ENCODE measurements at regions not wholly inside any gene's neighbourhood (a gene's known extent, or its start where the extent isn't known, plus 50 kb on each side); places are given as distances from the start of the nearest gene placed in this dataset.
"Not testable (repeated sequence)": the region's sequence is repeated elsewhere in the genome, so short reads cannot be mapped to it uniquely, and the experiment has no call there.

DNA sequence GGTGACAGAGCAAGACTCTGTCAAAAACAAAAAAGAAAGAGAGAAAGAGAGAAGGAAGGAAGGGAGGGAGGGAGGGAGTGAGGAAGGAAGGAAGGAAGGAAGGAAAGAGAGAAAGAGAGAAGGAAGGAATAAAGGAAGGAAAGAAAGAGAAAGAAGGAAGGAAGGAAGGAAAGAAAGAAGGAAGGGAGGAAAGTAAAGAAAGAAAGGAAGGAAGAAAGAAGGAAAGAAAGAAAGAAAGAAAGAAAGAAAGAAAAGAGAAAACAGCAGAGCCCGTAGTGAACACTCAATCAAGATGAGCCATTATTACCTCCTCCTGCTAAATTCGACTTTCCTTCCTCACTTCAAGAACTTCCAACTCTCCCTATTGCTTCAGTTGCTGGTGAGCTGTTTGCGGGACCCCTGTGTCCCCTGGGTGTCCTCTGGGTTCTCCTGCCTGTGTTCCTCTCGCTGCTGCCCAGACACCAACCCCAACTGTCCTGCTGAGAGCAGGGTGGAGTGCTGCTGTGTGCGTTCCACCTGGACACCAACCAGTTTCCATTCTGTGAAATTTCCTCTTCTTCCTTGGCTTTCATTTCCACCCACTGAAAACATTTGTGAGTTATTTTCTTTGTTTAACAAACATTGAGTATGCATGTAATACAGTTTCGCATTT, 266.4 kb downstream of the FAM43A start:
- DNase-seq: no peak

DNA sequence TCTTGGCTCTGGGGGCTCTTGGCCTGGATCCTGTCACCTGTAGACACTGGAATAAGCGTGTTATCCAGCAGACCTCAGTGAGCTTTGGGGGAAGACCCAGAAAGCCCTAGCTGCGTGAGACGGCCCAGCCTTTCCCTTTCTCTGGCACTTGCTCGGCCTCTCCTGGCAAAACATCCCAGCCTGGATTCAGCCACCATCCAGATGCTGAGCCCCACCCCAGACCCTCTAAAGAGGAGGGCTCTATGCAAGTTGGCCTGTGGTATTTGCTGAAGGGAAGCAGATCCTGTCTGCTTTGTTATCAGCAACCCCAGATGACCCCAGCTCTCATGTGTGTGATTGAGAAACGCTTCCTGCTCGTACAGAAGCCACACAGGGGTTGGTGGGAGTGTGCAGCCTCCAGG, 267.2 kb downstream of the FAM43A start:
- DNase-seq: no peak

GRCh38 chr3:194953291-194953690, 267.6 kb downstream of the FAM43A start:
- DNase-seq: no peak

GRCh38 chr3:194955546-194955945, 269.9 kb downstream of the FAM43A start:
- DNase-seq: no peak

DNA sequence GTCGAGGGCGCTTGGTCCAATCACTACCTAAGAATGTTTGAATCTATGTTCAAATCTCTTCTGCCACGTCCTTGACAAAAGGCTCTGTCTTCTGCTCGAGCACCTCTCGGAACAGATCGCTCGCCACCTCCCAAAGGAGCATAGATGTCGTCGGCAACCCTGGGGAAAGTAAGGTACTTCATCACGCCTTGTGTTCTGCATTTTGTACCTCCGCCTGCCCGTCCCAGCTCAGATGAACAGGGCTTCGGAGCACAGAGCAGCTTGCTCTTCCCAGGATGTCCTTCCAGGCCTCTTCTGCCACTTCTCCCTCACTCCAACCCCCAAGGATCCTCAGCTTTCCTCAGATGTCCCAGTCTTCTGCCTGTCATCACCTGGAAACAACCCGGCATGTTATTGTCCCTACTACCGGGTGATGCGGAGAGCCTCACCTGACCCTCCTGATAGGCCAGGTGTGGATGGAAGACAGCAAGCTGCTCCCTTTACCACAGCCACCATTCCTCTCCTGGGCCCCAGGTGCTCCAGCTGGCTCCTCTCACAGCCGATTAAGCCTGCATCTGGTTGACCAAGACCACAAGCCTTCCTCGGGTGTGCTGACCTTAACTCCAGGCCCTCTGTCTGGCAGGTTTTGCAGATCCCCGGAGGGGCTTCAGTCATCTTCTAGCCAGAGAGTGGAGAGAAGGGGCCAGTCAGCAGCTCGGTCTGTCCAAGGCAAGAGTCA, 270.5 kb downstream of the FAM43A start:
- DNase-seq: no peak

GRCh38 chr3:194956697-194957396, 271.2 kb downstream of the FAM43A start:
- DNase-seq: no peak

DNA sequence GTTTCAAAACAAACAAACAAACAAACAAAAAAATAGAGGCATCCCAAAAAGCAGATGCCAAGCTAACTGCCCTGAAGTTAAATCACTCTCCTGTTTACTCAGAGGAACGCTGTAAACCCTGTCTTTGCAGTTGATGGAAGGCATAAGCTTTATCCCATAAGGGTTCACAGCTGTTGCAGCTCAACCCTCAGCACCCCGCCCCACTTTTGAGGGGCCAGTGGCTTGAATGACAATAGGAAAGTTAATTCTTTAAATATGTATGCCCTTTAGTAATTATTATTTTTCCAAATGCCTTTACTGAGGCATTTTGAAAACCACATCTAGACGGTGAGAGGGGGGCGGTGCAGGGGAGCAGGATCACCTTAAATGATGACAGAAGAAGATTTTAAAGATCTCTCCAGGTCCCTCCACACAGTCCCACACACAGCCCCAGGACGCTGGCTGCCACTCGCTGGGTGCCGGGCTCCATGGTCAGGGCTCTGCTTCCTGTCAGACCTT, 272.1 kb downstream of the FAM43A start:
- DNase-seq: no peak

DNA sequence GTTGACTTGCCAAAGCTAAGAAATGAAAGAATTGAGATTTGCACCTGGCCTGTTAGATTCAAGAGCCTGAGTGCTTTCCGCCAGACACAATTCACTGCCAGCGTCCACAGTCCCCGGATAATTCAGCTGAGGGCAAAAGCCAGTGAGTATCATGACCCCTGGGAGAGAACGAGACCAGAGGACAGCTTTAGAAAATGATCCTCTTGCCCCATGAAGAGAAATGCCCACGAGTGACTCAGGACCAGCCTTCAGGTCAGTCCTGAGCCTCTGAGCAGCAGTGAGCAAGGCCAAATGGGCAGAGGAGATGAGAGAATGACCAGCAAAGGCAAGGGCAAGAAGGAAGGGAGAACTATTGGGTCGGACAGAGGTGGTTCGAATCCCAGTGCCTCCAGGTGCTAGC, 273.5 kb downstream of the FAM43A start:
- no peak for DNase-seq

GRCh38 chr3:194959666-194960065, 274.0 kb downstream of the FAM43A start:
- DNase-seq: not testable (repeated sequence)

GRCh38 chr3:194960446-194961032, 274.9 kb downstream of the FAM43A start:
- DNase-seq: no peak

GRCh38 chr3:194961149-194961548, 275.5 kb downstream of the FAM43A start:
- DNase-seq: no peak

DNA sequence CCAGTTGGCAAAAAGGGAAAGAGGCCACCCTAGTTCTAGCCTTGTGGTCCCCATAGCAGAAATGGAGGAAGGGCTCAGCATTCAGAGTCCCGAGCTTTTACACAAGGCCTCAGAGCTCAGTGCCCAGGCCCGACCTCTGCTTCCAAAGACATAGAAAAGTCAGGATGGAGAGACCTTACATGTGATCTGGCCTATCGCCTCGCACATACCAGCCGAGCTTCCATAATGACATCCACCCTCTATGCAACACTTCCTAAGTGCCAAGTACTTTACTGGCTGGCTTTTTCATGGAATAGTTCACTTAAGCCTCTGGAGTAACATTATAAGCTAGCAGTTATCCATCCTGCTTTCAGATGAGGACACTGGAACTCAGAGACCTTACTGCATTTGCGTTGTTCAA, 275.9 kb downstream of the FAM43A start:
- DNase-seq: no peak

GRCh38 chr3:194962056-194962455, 276.4 kb downstream of the FAM43A start:
- DNase-seq: no peak

- no peak for DNase-seq
Measured at GRCh38 chr3:194964809-194965208, 279.1 kb downstream of the FAM43A start.

DNA sequence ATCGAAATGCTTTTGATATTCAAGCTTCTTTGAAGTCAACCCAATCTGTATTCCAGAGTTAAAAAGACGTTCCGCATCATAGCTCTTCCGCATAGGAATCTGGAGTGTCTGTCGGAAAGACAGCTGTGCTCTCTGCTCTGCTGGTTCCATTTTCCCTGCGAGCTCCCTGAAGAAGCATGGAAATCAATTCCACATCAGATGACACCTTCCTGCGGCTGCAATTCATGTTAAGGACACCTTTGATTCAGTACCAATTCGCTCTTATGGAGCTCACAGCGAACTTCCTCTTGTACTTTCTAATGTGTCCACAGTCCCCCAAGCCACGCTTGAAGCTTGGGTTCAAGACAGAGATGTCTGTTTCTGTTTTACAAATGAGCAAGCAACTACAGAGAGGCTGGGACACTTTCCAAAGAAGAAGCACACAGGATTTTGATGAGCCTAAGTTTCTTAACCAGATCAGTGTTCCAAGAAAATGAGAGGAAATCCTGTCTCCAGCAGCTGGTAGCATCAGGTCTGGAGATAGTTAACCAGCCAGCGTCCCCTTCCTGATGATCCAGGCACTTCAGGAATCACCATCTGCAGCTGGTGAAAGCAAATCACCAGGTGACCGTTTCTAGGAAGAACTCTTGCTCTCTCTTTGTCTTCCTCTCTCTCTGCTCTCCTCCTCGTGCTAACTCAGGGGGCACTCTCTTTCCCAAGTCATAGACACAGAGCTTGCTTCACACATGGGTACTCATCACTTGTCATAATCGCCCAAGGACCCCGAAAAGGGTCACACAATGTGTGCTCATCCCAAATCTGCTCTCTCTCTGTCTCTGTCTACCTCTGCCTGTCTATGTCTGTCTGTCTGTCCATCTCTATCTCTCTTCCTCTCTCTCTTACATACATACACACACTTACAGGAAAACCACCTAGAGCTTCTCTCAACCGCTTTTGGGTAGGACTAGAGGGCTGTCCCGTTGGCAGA, 281.8 kb downstream of the FAM43A start:
- DNase-seq: no peak

GRCh38 chr3:194970066-194970465, 284.4 kb downstream of the FAM43A start:
- no peak for DNase-seq

- no peak for DNase-seq
Measured at GRCh38 chr3:194971009-194971408, 285.3 kb downstream of the FAM43A start.

DNA sequence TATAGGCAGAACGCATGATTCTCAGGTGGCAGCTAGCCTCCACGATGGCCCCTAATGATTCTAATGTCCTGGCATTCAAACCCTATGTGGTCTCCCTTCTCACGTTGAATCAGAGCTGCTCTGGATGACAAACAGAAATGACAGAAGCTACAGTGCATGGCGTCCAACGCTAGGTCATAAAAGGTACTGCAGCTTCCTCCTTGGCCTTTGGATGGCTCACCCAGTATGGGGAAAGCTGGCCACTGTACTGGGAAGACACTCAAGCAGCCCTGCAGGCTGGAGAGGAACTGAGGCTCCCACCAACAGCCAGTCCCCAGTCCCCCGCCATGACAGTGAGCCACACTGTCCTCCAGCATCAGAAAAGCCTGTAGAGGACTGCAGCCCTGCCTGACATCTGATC, 286.3 kb downstream of the FAM43A start:
- no peak for DNase-seq

DNA sequence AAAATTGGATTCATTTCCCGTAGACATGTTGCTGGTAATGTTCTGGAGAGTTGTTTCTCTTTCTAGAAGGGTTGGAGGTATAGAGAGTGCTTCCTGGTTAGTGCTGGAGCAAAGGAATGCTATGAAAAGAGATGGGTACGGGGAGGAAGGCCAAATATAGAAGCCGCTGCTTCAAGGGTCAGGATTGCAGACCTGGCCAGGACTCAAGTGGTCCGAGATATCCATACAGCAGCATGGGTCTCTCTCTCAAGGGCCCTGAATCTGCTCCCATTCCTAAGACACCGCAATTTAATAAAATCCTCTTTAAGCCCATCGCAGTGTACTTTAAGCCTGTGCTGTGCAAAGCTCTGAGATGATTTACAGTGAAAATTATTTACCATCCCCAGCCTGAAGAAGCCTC, 287.0 kb downstream of the FAM43A start:
- DNase-seq: no peak

- no peak for DNase-seq
Measured at GRCh38 chr3:194973366-194974000, 287.8 kb downstream of the FAM43A start.

DNA sequence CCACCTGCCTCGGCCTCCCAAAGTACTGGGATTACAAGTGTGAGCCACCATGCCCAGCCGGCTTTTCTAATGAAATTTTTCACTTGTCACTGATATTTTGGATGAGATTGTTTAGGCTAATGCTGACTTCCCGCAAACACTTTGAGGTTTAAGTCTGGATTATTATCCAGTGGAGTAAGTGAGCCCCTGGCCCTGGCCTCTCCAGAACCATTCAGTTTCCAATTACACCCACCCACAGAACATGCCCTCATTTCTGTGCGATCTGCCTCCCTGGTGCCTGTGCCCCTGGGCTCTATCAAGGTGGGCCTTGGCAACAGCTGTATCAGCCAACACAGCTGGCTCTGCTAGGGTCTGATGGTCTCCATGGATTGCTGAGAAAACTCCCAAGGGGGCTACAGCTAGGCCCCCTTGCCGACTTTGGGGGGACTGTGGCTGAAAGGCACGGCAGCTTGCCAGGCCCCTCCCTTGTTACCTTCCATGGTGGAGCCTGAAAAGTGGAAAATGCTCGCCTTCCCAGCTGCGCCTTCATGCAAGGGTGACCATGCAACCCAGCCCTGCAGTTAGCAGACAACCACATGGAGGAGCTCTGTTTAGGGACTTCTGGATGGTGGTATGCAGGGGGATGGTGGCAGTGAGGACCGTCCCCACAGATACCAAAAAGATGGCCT, 288.9 kb downstream of the FAM43A start:
- DNase-seq: no peak

Data from hippocampal formation (tissue), 2 donors.